Skeletal muscle satellite cell (primary cell): ENCODE measurements at regions not wholly inside any gene's neighbourhood (a gene's known extent, or its start where the extent isn't known, plus 50 kb on each side); places are given as distances from the start of the nearest gene placed in this dataset.
A peak's percentile ranks its signal among the peaks of the same experiment; 100 is the strongest.

Source experiments
- H3K27me3 ChIP-seq: 2 replicates; pipeline ENCODE4 v1.7.0; 2013; ENCODE audit warnings: low read length; ENCODE audit not compliant: control insufficient read depth, insufficient read depth
- H3K36me3 ChIP-seq: 2 replicates; pipeline ENCODE4 v1.7.0; 2013; ENCODE audit warnings: mild to moderate bottlenecking, control low read depth, low read length; ENCODE audit not compliant: insufficient read depth
- H3K4me1 ChIP-seq: 2 replicates; pipeline ENCODE4 v1.7.0; 2013; ENCODE audit warnings: low read length; ENCODE audit not compliant: control insufficient read depth, insufficient read depth
- H3K4me2 ChIP-seq: 2 replicates; pipeline ENCODE4 v1.7.0; 2013; ENCODE audit warnings: mild to moderate bottlenecking, low read length
- H3K4me3 ChIP-seq: 2 replicates; pipeline ENCODE4 v1.7.0; 2013; ENCODE audit warnings: low read length
- H3K9ac ChIP-seq: 2 replicates; pipeline ENCODE4 v1.7.0; 2013; ENCODE audit warnings: mild to moderate bottlenecking, low read depth, low read length, moderate library complexity
- H3K9me3 ChIP-seq: replicated peaks from 2 replicates; pipeline ENCODE4 v1.7.0; 2013; ENCODE audit warnings: mild to moderate bottlenecking, control low read depth, low read length

DNA sequence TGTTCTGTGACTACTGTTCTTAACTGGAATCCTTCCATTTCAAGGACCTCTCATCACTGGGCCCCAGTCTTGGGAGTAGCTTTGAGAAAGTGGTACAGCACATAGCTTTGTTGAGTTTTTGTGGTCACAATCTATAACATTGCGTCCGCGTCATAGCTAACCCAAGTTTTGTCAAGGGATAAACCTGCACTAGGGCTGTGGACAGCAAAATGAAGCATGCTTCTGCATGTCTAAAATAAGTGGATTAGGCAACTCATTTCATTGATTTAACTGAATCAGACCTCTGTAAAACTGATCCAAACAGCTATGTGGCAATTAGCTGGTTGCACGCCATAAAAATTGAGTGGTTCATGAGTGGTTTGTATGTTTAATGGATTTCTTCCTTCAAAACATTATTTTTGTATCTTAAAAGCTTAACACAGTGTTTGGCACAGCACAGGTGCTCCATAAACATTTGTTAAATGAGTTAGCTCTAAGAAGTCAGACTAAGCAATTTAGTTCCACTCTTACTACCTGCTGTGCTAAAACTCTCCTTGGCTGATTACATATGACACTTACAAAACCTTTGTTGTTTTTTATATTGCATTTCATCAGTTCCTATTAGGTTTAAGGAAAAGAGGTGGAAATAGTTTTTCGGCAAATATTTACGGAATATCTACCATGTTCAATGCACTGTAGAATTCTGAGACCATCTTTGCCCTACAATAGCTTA lies 160.3 kb upstream of the ATXN1 start:
- Histone ChIP-seq H3K9ac (no peak overlapping the region), H3K4me1 (no peaks in the 10 kb centered on the region), H3K4me3 (no peak overlapping the region), H3K27me3 (no peaks in the 10 kb centered on the region), H3K36me3 (no peaks in the 10 kb centered on the region), H3K9me3 (no peaks in the 10 kb centered on the region), H3K4me2 (no peak overlapping the region)

DNA sequence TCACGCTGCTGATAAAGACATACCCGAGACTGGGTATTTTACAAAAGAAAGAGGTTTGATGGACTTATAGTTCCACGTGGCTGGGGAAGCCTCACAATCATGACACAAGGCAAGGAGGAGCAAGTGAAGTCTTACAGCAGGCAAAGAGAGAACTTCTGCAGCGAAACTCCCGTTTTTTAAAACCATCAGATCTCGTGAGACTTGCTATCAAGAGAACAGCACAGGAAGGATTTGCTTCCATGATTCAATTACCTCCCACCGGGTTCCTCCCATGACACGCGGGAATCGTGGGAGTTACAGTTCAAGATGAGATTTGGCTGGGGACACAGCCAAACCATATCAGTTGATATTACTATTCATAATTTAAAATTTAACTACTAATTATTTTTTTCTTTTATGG lies 157.3 kb upstream of the ATXN1 start:
- H3K27me3 ChIP-seq: no peaks in the 10 kb centered on the region

GRCh38 chr6:16914184-16914583 lies 152.9 kb upstream of the ATXN1 start:
- H3K4me2 ChIP-seq: no peak overlapping the region
- H3K4me3 ChIP-seq: no peak overlapping the region
- H3K27me3 ChIP-seq: no peaks in the 10 kb centered on the region
- H3K36me3 ChIP-seq: no peaks in the 10 kb centered on the region
- H3K9ac ChIP-seq: no peak overlapping the region
- H3K9me3 ChIP-seq: no peaks in the 10 kb centered on the region
- H3K4me1 ChIP-seq: peaks cover 16% of the 10 kb centered on the region

More for the DNA sequence above, 157.3 kb upstream of the ATXN1 start:
- H3K4me1 ChIP-seq: no peaks in the 10 kb centered on the region
- H3K9me3 ChIP-seq: no peaks in the 10 kb centered on the region
- H3K36me3 ChIP-seq: no peaks in the 10 kb centered on the region
- no peak overlapping the region for H3K4me3 ChIP-seq
- H3K9ac ChIP-seq: no peak overlapping the region
- H3K4me2 ChIP-seq: no peak overlapping the region

DNA sequence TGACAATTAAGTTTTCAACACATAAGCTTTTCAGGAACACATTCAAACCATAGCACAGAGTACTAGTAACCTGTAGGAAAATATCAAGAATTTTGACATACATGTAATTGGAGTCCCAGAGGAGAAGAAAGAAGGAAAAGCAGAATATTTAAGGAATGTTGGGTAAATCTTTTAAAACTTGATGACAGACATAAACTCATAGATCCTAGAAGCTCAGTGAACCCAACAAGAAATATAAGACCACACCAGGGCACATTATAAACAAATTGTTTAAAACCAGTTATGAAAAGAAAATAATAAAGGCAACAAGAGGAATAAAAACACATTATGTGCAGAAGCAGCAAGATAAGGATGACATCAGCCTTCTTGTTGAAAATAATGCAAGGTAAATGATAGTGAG lies 151.5 kb upstream of the ATXN1 start:
- Histone ChIP-seq H3K4me2 (no peak overlapping the region), H3K4me1 (peaks cover 16% of the 10 kb centered on the region), H3K9me3 (no peaks in the 10 kb centered on the region), H3K36me3 (no peaks in the 10 kb centered on the region), H3K27me3 (no peaks in the 10 kb centered on the region), H3K4me3 (no peak overlapping the region), H3K9ac (no peak overlapping the region)

- H3K9ac ChIP-seq: no peak overlapping the region
- H3K4me3 ChIP-seq: no peak overlapping the region
- H3K27me3 ChIP-seq: no peaks in the 10 kb centered on the region
- peaks cover 16% of the 10 kb centered on the region for H3K4me1 ChIP-seq
- no peaks in the 10 kb centered on the region for H3K36me3 ChIP-seq
- no peak overlapping the region for H3K4me2 ChIP-seq
- no peaks in the 10 kb centered on the region for H3K9me3 ChIP-seq
Measured at GRCh38 chr6:16911088-16911487, 149.8 kb upstream of the ATXN1 start.

GRCh38 chr6:16909658-16910360 lies 148.5 kb upstream of the ATXN1 start:
- peak overlapping the region; percentile 23 for H3K4me2 ChIP-seq
- no peaks in the 10 kb centered on the region for H3K36me3 ChIP-seq
- H3K4me3 ChIP-seq: no peak overlapping the region
- peaks cover 16% of the 10 kb centered on the region for H3K4me1 ChIP-seq
- no peak overlapping the region for H3K9ac ChIP-seq
- no peaks in the 10 kb centered on the region for H3K9me3 ChIP-seq
- H3K27me3 ChIP-seq: no peaks in the 10 kb centered on the region

- Histone ChIP-seq H3K4me3 (no peak overlapping the region), H3K9me3 (no peaks in the 10 kb centered on the region), H3K9ac (no peak overlapping the region), H3K36me3 (no peaks in the 10 kb centered on the region), H3K27me3 (no peaks in the 10 kb centered on the region), H3K4me2 (no peak overlapping the region), H3K4me1 (peaks cover 28% of the 10 kb centered on the region)
Measured at GRCh38 chr6:16907991-16908390, 146.7 kb upstream of the ATXN1 start.

GRCh38 chr6:16904957-16905356 lies 143.7 kb upstream of the ATXN1 start:
- Histone ChIP-seq H3K36me3 (no peaks in the 10 kb centered on the region), H3K9me3 (no peaks in the 10 kb centered on the region), H3K4me2 (no peak overlapping the region), H3K4me3 (no peak overlapping the region), H3K4me1 (peaks cover 36% of the 10 kb centered on the region), H3K27me3 (no peaks in the 10 kb centered on the region), H3K9ac (no peak overlapping the region)

- H3K4me1 ChIP-seq: peaks cover 30% of the 10 kb centered on the region
- H3K9me3 ChIP-seq: no peaks in the 10 kb centered on the region
- no peaks in the 10 kb centered on the region for H3K36me3 ChIP-seq
- H3K4me3 ChIP-seq: peak overlapping the region; percentile 9
- H3K4me2 ChIP-seq: peak overlapping the region; percentile 33
- H3K9ac ChIP-seq: no peak overlapping the region
- no peaks in the 10 kb centered on the region for H3K27me3 ChIP-seq
Measured at GRCh38 chr6:16903470-16903869, 142.2 kb upstream of the ATXN1 start.

GRCh38 chr6:16902502-16902901 lies 141.2 kb upstream of the ATXN1 start:
- H3K36me3 ChIP-seq: no peaks in the 10 kb centered on the region
- no peaks in the 10 kb centered on the region for H3K9me3 ChIP-seq
- no peak overlapping the region for H3K4me3 ChIP-seq
- H3K9ac ChIP-seq: no peak overlapping the region
- no peak overlapping the region for H3K4me2 ChIP-seq
- H3K4me1 ChIP-seq: peaks cover 30% of the 10 kb centered on the region
- no peaks in the 10 kb centered on the region for H3K27me3 ChIP-seq

DNA sequence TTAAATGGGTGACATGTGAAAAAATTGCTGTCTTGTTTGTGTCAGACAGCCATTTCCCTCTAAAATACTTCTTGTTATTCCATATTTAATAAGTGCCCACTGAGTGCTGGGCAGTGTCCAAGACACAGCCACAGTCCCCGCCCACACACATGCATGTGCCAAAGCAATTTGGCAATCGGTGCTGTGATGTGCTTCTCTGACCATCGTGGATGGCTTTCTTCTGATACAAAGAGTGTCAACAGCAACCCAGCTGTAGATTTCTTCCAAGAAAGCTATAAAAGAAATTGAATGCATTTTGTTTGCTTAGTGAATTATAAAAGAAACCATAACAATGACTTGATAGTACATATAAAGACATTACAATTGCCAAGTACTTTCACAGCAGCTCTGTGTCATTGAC lies 140.5 kb upstream of the ATXN1 start:
- no peaks in the 10 kb centered on the region for H3K9me3 ChIP-seq
- H3K27me3 ChIP-seq: no peaks in the 10 kb centered on the region
- no peak overlapping the region for H3K9ac ChIP-seq
- peak overlapping the region; percentile 24 for H3K4me2 ChIP-seq
- no peaks in the 10 kb centered on the region for H3K36me3 ChIP-seq
- peaks cover 30% of the 10 kb centered on the region for H3K4me1 ChIP-seq
- H3K4me3 ChIP-seq: no peak overlapping the region

- Histone ChIP-seq H3K27me3 (no peaks in the 10 kb centered on the region), H3K4me1 (peaks cover 30% of the 10 kb centered on the region), H3K4me2 (peak overlapping the region; percentile 24), H3K9ac (no peak overlapping the region), H3K9me3 (no peaks in the 10 kb centered on the region), H3K36me3 (no peaks in the 10 kb centered on the region), H3K4me3 (no peak overlapping the region)
Measured at GRCh38 chr6:16901306-16901705, 140.0 kb upstream of the ATXN1 start.
